Uterus (tissue), 3 donors: ENCODE measurements at regions not wholly inside any gene's neighbourhood (a gene's known extent, or its start where the extent isn't known, plus 50 kb on each side); places are given as distances from the start of the nearest gene placed in this dataset.

Experiments
- DNase-seq, 2 donors: peaks; one replicate each; pipeline ENCODE4 v3.0.0-alpha.2; 2019 to 2020
- H3K27ac ChIP-seq, 2 donors: fragments of 200-600 bp; sonication (generic); 1 replicate in 1 of 2; 2 replicates in 1 of 2; pipeline ENCODE4 v1.5.1; 2016 to 2018
- H3K27me3 ChIP-seq, 2 donors: fragments of 200-600 bp; sonication (generic); one replicate each; pipeline ENCODE4 v1.5.1; 2018 to 2019; ENCODE audit warnings: control low read depth in 1 of 2
- H3K36me3 ChIP-seq, 2 donors: fragments of 200-600 bp; sonication (generic); one replicate each; pipeline ENCODE4 v1.5.1; 2019; ENCODE audit warnings: control low read depth in 1 of 2
- H3K4me1 ChIP-seq, 2 donors: fragments of 200-600 bp; sonication (generic); one replicate each; pipeline ENCODE4 v1.5.1; 2018 to 2019; ENCODE audit warnings: control low read depth in 1 of 2
- H3K4me3 ChIP-seq, 2 donors: fragments of 200-600 bp; sonication (generic); 1 replicate in 1 of 2; 2 replicates in 1 of 2; pipeline ENCODE4 v1.5.1; 2018 to 2019; ENCODE audit warnings: mild to moderate bottlenecking in 1 of 2
- H3K9me3 ChIP-seq, 2 donors: fragments of 200-600 bp; sonication (generic); one replicate each; pipeline ENCODE4 v1.5.1; 2019; ENCODE audit warnings: control low read depth in 1 of 2
- CTCF ChIP-seq, 4 experiments: fragments of 200-600 bp in 2 of 4; fragments of 450-650 bp in 2 of 4; sonication (generic) in 2 of 4; IDR thresholded peaks; one replicate each; pipeline ENCODE4 v1.5.1; 2016 to 2019; ENCODE audit warnings: antibody characterized with exemption in 4 of 4, mild to moderate bottlenecking in 2 of 4, moderate library complexity in 1 of 4
- POLR2A ChIP-seq, 2 donors: fragments of 450-650 bp; IDR thresholded peaks; one replicate each; pipeline ENCODE4 v1.6.1; 2016; ENCODE audit warnings: antibody characterized with exemption in 2 of 2, mild to moderate bottlenecking in 1 of 2, moderate library complexity in 1 of 2
- intact Hi-C: fragments of 100-400 bp; cut with DNase I; formaldehyde crosslinking; loops from one replicate; pipeline ENCODE4 v1.15.1; 2023; ENCODE audit warnings: low total_unique reads
- donor health status: DM: yes; HTN: yes; CAD: no.

DNA sequence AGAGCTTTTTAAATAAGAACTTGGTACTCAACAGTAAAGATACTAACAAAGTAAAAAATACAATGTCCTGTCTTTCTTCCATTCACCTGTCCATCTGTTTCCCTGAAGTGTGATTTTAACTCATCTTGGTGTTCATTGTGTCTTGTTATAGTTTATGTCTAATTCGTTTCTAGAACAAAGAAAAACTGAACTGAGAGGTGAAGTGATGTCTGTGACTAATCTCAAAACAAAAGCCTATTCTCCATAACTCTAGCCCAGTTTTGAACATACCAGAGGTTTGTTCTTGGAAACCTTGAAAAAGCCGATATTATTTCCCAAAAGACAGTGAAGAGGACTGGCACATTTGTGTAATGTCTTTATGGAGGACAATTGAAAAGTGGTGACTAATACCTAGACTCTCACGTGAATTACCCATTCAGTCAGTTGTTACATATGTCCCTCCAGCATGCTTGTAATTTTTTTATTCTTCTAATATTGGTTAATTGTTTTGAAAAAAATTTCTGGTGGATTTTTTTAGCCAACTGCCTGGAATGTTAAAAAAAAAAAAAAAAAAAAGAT, 725.8 kb downstream of the SATB2 start:
- TF ChIP-seq POLR2A (IDR thresholded peaks at IDR 0.05) (no peak), CTCF (IDR thresholded peaks at IDR 0.05) (no peak)
- H3K27ac ChIP-seq: no peak overlapping the region
- H3K4me3 ChIP-seq: no peak overlapping the region
- H3K9me3 ChIP-seq: no peaks in the 10 kb centered on the region
- no peaks in the 10 kb centered on the region for H3K27me3 ChIP-seq
- DNase-seq: no peak
- intact Hi-C loops: no loop called here
- no peaks in the 10 kb centered on the region for H3K4me1 ChIP-seq
- no peaks in the 10 kb centered on the region for H3K36me3 ChIP-seq

DNA sequence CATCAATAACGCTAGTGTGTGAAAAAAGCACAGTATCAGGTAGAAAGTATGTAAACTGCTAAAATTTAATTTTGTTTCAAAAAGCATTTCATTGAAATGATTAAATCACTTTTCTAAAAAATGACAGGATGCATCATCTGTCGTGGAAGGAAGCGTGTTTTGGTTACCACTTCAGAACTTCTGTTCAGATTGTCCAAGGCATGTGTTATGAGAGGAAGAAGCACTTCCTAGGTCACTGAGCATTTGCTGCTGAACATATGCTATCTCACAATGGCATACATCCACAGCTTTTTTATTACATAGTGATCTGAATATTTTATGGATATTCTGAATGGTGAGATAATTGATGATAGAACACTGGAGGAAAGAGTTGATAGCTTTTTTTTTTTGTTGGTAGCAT, 737.5 kb downstream of the SATB2 start:
- no peaks in the 10 kb centered on the region for H3K36me3 ChIP-seq
- H3K4me1 ChIP-seq: no peaks in the 10 kb centered on the region
- H3K9me3 ChIP-seq: no peaks in the 10 kb centered on the region
- DNase-seq: no peak
- intact Hi-C loops: no loop called here
- no peaks in the 10 kb centered on the region for H3K27me3 ChIP-seq
- H3K27ac ChIP-seq: no peak overlapping the region
- H3K4me3 ChIP-seq: no peak overlapping the region
- TF ChIP-seq CTCF (IDR thresholded peaks at IDR 0.05) (no peak), POLR2A (IDR thresholded peaks at IDR 0.05) (no peak)

GRCh38 chr2:198717451-198717850, 740.3 kb downstream of the SATB2 start:
- no peak for DNase-seq
- Histone ChIP-seq H3K27ac (no peak overlapping the region), H3K4me1 (no peaks in the 10 kb centered on the region), H3K27me3 (no peaks in the 10 kb centered on the region), H3K9me3 (no peaks in the 10 kb centered on the region), H3K36me3 (no peaks in the 10 kb centered on the region), H3K4me3 (no peak overlapping the region)
- TF ChIP-seq CTCF (IDR thresholded peaks at IDR 0.05) (no peak), POLR2A (IDR thresholded peaks at IDR 0.05) (no peak)
- intact Hi-C loops: no loop called here

DNA sequence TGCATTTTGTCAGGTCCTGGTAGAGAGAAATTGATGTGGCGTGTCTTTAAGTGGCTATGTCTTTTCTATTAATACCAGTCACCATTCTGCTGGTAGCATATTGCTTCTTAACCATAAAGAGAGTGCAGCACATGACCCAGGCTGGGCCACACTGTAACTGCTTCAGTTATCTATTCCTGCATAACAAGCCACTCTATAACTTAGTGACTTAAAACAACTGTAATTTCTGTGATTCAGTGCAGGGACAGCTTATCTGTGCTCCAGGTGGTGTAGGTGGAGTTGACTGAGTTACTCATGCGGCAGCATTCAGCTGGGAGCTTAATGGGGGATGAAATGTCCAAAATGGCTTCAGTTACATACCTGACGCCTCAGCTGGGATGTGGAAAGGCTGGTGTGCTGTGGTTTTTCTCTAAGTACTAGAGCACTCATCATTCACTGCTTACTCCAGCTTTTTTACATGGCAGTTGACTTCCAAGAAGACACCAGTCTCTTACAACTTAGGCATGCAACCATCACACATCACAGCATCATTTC, 742.4 kb downstream of the SATB2 start:
- H3K27ac ChIP-seq: no peak overlapping the region
- no peaks in the 10 kb centered on the region for H3K27me3 ChIP-seq
- no peak overlapping the region for H3K4me3 ChIP-seq
- DNase-seq: no peak
- no peaks in the 10 kb centered on the region for H3K9me3 ChIP-seq
- no peak for TF ChIP-seq POLR2A (IDR thresholded peaks at IDR 0.05)
- TF ChIP-seq CTCF (IDR thresholded peaks at IDR 0.05): no peak
- intact Hi-C loops: no loop called here
- H3K36me3 ChIP-seq: no peaks in the 10 kb centered on the region
- H3K4me1 ChIP-seq: no peaks in the 10 kb centered on the region

- Histone ChIP-seq H3K27me3 (no peaks in the 10 kb centered on the region), H3K4me3 (no peak overlapping the region), H3K27ac (no peak overlapping the region), H3K36me3 (no peaks in the 10 kb centered on the region), H3K4me1 (no peaks in the 10 kb centered on the region), H3K9me3 (no peaks in the 10 kb centered on the region)
- DNase-seq: no peak
- TF ChIP-seq POLR2A (IDR thresholded peaks at IDR 0.05): no peak
- TF ChIP-seq CTCF (IDR thresholded peaks at IDR 0.05): no peak
- intact Hi-C loops: no loop called here
Observed at GRCh38 chr2:198712485-198712884, 745.3 kb downstream of the SATB2 start.
